GM12874 (cell line): ENCODE measurements at regions not wholly inside any gene's neighbourhood (a gene's known extent, or its start where the extent isn't known, plus 50 kb on each side); places are given as distances from the start of the nearest gene placed in this dataset.

Experiments
- TF ChIP-seq, protein P1 (sequence below): IDR thresholded peaks from 2 replicates; pipeline ENCODE4 v1.5.1; 2011; ENCODE audit warnings: low read depth, mild to moderate bottlenecking, control low read depth, low read length, moderate library complexity; ENCODE audit not compliant: insufficient read depth

- TF ChIP-seq, protein P1, sequence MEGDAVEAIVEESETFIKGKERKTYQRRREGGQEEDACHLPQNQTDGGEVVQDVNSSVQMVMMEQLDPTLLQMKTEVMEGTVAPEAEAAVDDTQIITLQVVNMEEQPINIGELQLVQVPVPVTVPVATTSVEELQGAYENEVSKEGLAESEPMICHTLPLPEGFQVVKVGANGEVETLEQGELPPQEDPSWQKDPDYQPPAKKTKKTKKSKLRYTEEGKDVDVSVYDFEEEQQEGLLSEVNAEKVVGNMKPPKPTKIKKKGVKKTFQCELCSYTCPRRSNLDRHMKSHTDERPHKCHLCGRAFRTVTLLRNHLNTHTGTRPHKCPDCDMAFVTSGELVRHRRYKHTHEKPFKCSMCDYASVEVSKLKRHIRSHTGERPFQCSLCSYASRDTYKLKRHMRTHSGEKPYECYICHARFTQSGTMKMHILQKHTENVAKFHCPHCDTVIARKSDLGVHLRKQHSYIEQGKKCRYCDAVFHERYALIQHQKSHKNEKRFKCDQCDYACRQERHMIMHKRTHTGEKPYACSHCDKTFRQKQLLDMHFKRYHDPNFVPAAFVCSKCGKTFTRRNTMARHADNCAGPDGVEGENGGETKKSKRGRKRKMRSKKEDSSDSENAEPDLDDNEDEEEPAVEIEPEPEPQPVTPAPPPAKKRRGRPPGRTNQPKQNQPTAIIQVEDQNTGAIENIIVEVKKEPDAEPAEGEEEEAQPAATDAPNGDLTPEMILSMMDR, result no peak
Measured at GRCh38 chr14:44436458-44436857, 70.6 kb downstream of the FSCB start.

- TF ChIP-seq, protein P1, result no peak
Measured at GRCh38 chr14:44428231-44428945, 78.7 kb downstream of the FSCB start.

GRCh38 chr14:44422699-44423098 is 84.4 kb downstream of the FSCB start:
- TF ChIP-seq, protein P1, result no peak

DNA sequence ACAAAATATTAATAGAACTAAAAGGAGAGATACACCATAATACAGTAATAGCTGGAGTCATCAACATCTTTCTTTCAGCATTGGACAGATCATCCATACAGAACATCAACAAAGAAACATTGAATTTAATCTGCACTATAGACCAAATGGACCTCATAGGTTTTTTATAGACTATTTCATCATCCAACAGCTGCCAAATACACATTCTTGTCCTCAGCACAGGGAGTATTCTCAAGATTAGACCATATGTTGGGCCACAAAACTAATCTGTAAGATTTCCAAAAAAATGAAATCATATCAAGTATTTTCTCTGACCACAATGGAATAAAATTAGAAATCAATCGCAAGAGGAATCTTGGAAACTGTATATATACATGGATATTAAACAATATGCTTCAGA is 86.9 kb downstream of the FSCB start:
- TF ChIP-seq, protein P1, result no peak

DNA sequence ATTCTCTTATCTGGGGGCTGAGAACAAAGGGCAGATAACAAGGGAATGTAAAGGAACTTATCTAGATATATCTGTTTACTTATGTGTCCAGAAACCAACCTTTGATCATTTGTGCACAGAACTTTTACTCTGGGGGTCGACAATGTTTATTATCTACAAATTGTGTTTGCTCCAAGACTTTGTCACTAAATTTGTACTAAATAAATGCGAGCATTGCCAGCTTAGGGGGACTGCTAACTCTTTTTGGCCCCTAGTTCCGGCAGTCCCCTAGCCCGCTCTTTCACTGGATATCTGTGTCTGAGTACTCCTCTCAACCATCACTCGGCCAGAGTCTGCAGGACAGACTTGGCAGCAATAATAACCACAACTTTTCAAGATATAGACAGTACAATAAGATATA is 88.2 kb downstream of the FSCB start:
- TF ChIP-seq, protein P1, result no peak

DNA sequence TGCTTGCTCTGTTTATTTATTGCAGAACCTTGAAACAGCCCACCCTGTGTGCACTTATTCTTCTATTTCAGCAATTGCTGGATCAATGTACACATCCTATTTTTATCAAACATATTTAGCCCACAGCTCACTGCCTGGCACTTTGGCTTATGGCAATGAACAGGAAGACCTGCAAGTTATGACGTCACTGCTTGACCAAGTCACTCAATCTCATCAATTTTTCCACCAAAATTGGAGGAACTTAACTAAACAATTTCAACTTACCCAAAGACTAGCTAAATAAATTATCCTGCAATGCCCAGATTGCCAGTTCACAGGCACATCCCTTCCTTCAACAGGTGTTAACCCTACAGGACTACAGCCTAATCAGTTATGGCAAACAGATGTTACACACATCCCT is 89.3 kb downstream of the FSCB start:
- TF ChIP-seq, protein P1, result no peak

- TF ChIP-seq, protein P1, result no peak
Measured at GRCh38 chr14:44414646-44415045, 92.4 kb downstream of the FSCB start.
